ENCODE measurements at regions not wholly inside any gene's neighbourhood (a gene's known extent, or its start where the extent isn't known, plus 50 kb on each side); places are given as distances from the start of the nearest gene placed in this dataset.
A peak's percentile ranks its signal among the peaks of the same experiment; 100 is the strongest.
"Not testable (repeated sequence)": the region's sequence is repeated elsewhere in the genome, so short reads cannot be mapped to it uniquely, and the experiment has no call there.

DNA sequence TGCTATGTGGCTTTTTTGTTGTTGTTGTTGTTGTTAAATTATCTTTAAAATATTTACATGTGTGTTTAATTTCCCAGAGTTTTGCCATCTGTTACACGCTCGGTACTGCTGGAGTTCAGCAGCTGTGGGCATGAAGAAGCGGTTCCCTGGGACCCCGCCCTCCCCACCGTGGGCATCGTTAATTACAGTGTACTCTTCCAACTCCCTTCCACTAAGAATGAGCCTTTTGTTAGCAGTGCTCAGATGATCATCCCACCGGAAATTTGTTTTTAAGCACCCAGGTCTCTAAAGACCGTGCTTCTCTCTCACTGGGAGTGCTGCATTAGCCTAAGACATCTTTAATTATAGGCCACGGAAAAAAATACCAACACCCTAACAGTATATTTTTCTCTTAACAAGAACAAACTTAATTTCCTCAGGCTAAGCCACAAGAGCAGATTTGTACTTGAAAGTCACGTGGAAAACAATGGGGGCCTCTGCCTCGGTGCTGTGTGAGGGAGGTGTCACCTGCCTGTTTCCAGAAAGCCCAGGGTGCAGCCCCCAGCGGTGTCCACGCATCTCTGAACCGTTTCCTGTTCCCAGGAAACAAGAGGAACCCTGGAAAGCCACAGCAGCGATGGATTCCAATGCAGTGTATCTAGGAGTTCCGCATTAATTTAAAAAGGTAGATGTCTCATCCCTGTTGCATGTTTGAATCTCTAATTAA, 113.3 kb upstream of the FRMD1 start:
- DNase-seq: peak in 2 of 3 experiments; percentile 86 to 96

DNA sequence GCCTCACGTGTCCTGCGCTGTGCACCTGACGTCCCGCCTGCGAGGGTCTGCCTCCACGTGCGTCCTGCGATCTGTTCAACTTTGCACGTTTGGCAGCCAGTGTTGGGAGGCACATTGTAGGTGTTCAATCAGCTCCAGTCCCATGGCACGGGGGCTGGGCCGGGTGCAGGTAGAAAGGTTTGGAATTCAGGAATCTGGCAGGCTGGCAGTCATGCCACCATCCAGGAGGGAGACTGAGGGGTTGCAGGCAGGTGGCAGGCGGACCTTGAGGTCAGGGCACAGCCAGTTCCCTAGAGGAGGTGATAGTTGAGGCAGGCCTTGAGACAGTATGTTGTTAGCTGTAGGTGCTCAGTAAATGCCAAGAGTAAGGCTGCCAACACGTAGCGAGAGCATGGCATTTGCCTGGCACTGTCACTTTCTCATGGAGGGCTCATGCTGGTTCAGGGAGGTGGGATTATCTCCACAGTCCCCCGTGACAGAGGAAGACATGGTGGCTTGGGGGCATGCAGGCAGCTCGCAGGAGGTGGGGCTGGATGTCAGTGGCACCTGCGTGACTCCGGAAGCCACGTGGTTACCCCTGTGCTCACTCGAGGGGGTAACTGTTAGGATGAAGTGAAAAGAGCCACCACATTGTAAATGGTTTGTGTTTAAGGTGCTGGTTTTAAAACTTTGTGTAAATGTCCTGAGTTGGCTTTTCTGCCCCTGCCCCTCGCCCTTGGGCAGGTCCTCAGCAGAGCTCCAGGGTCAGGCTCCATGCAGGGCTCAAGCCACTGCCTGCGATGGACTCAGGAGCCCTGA, 111.8 kb upstream of the FRMD1 start:
- no peak for DNase-seq

DNA sequence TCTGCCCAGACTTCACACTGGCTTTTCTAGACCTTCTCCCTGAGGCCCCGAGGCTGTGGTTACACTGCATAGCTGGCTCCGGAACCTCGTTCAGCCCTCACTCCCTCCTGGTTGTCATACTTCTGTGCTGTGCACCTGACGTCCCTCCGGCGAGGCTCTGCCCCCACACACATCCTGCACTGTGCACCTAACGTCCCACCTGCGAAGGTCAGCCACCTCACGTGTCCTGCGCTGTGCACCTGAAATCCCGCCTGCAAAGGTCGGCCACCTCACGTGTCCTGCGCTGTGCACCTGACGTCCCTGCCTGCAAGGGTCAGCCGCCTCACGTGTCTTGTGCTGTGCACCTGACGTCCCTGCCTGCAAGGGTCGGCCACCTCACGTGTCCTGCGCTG, 111.0 kb upstream of the FRMD1 start:
- no peak for DNase-seq

DNA sequence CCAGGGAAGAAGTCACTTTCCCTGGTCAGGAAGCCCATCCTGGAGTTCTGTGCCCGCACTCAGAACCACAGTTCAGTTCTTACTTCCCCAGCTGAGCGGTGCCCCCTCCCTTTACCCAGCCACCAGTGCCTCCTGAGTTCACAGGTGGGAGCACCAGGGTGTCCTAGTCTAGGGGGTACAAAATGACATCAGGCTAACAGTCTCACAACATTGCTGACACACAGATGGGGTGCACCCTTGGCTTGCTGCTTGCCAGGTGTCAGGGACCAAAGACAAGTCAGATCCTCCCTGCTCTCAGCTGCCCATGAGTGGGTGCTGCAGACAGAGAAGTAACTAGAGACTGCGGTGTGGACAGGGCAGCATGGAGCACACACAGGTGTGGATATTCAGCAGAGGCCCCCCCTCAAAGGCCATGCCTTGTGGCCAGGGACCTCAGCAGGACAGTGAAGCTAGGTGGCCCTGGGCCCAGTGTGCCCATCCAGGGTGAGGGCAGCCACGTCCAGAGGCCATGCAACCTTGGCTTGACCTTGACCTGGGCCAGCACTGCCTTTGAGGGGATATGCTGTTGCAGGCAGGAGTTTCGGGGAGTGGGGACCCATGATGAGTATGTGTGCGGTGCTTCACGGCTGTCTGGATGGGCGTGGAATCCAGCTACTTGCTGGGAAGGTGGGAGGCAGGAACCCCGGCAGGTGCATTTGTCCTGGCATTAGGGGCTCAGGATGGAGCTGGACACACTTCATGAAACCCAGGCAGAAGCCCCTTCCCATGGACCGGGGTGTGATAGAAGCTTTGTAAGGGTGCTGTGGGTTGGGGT, 110.4 kb upstream of the FRMD1 start:
- no peak for DNase-seq

DNA sequence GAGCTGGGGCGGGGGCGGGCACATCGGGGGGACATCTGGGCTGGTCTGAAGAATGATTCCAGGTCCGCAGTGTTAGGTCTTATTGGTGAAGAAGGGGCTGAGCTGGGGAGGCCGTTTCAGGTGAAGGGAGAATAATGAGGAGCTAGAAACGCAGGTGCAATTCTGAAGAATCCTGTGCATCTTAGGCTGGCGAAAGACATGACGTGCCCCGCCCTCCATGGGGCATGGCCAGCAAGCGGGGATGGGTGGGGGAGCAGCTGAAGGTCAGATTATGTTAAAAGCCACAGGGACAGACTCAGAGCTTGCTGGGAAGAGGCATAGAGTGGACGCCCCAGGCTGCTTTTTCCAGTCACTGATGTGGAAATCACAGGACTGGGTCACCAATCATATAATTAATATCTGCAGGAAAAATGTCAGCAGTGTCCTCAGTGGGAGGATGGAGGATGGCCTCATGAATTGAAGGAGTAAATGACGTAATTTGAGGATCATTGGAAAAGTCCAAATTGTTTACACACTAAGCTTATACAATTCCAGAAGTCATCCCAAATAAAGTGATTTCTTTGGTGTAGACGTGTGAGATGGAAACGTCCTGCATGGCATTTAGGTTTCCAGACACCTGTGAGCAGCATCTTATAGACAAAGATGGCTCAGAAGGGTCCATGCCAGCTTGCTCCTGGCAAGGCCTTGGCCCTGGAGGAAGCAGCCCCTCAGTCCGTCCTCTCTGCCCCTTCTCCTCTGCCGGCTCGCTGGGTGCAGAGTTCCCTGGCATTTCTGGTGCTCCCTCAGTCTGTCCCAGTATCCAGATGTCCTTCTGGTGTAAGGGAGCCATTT, 109.6 kb upstream of the FRMD1 start:
- no peak for DNase-seq

DNA sequence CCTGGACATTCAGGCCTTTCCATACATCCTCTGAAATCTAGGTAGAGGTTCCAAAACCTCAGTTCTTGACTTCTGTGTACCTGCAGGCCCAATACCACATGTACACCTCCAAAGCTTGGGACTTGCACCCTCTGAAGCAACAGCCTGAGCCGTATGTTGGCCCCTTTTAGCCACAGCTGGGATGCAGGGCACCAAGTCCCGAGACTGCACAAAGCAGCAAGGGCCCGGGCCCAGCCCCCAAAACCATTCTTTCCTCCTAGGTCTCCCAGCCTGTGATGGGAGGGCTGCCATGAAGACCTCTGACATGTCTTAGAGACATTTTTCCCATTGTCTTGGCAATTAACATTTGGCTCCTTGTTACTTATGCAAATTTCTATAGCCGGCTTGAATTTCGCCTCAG, 107.4 kb upstream of the FRMD1 start:
- no peak for DNase-seq

DNA sequence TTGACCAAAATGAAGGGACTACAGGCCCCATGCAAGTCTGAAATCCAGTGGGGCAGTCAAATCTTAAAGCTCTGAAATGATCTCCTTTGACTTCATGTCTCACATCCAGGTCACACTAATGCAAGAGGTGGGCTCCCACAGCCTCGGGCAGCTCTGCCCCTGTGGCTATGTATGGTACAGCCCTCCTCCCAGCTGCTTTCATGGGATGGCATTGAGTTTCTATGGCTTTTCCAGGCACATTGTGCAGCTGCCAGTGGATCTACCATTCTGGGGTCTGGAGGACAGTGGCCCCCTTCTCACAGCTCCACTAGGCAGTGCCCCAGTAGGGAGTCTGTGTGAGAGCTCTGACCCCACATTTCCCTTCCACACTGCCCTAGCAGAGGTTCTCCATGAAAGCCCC, 107.0 kb upstream of the FRMD1 start:
- not testable (repeated sequence) for DNase-seq

DNA sequence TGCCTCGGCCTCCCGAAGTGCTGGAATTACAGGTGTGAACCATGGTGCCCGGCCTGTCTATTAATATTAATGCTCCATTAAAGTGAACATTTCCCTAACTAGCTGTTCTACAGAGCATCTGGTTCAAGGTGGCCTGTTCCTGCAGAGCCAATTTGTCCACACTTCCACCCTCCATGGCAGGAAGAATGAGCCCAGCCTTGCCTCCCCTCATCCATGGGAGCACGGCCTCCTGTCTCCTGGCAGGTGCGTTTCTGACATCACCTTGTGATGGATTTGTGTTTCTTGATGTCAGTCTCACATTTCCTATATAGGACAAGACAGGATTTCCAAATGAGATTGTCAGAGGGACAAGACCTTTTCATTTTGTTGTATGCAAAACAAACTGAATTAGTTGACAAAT, 105.7 kb upstream of the FRMD1 start:
- DNase-seq: no peak

DNA sequence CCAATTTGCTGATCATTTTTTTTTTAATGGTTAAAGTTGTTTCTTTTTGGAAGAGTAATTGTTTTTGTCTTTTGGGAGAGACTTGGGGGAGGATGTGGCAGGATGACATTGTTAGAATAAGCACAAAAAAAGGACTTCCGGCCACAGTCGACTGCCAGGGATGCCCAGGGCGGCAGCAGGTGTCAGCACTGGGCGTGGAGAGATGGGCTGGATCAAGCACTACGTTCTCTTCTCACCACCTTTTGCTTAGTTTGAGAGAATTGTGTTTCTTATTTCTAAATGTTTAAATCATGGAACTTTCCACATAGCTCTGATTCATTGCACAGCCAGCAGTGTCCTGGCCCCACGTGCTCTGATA, 104.6 kb upstream of the FRMD1 start:
- DNase-seq: no peak

DNA sequence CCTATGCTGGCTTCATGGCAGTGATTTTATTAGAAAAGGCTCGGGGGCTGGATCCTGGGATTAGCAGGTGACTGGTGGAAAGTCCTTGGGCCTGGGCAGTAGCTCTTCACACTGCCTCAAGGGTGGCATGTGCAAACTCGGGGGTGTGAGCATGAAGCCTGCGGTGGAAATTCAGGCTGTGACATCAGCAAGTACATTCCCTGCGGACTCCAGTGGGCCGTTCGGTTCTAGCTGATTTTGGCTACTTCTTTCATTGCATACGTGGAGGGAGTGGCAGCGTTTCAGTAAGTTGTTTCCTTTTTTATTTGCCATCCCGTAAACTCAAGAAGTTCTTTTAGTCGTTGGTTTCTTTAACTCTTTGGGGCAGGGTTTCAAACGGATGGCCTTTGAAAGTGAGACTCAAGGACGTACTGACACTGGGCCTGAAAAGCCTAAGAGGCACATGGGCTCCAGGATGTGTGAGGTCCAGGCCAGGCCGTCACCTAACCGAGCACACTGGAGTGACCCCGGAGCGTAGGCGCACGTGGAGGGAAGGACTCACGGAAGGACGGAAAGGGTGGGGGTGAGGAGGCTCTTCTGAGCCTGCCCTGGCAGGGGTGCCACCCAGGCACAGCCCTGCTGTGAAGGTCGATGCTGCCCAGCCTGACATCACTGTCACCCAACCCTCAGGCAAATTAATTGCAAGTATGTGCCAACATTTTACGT, 104.0 kb upstream of the FRMD1 start:
- no peak for DNase-seq

DNA sequence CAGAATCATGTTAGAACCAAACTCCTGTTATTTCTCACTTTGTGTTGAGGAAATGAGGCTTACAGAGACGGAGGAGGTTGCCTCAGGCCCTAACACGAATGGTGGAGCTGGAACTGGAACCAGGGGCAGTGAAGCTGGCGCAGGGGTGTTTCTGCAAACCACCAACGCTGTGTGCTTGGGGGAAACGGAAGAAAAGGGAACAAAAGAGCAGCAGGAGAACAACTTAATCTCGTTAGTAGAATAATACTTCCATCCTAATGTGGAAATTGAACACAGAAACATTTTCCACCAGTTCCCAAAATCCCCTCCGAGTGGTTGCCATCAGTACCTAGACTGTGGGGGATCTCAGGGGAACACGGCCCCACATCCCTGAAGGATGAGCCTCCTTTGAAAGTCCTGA, 103.4 kb upstream of the FRMD1 start:
- no peak for DNase-seq

DNA sequence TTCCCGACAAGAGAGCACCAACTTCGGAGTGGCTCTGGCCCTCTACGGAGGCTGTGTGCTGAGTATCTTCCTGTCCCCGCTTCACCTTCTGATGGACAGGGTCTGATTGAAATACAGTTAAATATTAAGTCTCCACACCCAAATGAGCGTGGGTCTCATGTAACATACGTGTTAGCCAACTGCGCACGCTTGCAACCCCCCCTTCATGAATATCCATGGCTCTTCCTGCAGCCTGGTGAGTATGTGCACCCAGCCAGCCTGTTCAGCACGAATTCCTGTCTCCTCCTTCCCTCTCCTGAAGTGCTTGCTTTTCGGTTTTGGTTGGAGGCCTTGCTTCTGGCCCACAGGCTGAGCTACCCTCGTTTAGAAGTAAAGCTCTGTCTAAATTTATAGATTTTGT, 102.9 kb upstream of the FRMD1 start:
- DNase-seq: no peak

DNA sequence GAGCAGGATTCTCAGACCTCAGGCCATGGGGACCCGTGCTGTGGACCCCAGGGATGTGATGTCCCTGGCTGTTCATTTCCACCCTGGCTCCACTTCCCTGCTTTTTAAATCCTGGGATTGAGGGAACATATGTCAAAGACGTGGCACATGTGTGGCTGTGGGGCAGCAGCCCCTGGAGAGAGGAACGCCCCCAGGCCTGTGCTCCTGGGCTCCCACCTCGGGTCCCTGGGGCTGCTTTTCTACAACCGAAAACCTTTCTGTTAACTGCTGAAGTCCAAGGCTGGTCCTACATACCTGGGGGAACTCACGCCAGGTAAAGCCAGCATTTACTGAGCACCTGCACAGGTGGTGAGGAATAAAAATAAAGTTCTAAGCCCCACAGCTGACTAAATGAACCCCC, 102.3 kb upstream of the FRMD1 start:
- no peak for DNase-seq

DNA sequence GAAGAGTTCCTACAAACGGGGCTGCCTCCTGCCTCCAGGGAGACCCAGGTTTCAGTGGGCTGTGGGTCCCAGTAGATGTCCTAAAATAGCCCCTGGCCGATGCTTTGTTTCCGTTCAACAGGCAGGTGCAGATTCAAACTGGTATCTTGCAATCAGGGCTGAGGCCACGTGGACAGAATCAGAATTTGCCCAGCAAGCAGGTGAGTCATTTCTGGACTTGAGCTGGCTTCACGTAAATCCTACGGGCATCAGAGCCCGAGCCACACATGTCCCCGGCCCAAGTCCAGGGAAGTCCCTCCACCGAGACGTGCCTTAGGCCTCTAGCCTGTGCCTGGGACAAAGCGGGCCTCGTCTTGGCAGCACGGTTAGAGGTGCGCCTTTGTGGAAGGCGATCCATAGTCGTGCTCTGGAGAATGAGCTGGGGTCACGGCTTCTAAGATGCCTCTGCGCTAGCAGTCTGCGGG, 101.6 kb upstream of the FRMD1 start:
- DNase-seq: no peak

DNA sequence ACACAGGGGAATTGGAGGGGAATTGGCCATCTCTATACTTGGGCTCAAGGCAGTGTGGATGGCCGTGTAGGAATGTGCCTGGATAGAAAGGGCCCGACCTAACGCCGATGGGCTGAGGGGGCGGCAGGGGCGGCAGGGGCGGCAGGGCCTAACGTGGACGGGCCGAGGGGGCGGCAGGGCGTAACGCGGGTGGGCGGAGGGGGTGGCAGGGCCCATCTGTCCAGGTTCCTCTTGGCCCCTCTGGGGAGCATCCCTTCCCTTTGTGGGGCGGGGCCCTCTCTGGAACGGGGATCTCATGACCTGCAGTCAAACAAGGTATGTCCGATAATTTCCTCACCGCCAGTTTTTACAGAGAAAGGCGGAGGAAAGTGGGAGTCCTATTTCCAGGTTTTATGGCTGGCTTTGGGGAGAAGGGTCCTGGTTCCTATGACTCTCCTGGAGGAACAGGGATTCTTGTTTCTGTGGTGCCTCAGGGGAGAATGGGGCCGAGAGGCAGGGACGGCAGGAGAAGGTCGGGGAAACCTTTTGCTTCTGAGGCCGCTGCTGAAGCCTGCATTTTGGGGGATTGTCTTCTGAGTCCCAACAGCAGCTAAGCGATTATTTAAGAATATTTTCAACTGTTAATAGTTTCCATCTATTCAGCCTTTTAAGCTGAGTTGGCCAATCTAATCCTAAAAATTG, 100.8 kb upstream of the FRMD1 start:
- no peak for DNase-seq

DNA sequence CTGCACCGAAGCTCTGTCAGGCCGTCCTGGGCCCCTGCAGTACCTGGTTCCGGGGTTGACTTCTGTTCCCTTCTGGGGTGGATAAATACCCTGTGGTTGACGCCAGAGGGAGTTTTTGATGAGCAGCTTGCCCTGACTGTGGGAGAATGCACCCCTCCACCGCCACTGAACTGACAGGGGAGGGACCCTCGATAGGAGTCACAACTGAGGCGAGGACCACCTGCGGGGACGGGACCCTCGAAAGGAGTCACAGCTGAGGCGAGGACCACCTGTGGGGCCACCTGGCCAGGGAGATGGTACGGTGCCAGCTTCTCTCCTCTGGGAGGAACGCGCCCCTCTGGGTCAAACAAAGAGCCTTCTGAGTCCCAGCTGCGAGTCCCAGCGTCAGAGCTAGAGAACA, 100.1 kb upstream of the FRMD1 start:
- DNase-seq: no peak

DNA sequence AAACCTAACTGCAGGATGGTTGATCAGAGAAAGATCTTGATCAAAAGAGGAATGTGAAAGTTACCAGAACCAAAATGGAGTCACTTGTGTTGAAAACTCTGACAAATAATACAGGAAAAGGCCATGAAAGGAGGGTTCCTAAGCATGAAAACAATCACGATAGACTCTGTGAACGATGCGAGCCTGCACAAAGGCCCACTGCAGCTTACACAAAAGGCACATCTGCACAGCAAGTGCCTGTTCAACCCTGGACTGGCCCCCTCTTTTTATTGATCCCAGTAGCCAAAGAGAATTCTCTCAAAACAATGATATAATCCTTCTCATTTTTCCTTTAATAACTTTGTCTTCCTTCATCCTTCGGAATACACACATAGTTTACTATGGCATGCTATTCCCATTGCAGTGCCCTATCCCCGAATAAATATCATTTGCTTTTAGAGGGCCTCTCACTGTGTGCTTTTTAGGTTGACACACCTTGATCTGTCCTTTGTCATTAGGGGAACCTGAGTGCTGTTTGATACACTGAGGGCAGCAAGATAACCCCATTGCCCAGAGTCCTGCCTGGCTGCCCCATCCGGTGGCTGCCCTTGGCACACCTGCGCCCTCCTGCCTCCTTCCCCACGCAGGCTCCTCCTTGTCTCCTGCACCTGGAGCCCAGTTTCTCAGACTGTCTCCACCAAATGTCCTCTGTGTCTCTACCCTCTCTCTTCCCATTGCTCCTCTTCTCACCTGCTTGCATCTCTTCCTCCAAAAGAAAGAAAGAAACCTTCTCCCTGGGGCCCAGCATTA, 98.3 kb upstream of the FRMD1 start:
- DNase-seq: no peak

DNA sequence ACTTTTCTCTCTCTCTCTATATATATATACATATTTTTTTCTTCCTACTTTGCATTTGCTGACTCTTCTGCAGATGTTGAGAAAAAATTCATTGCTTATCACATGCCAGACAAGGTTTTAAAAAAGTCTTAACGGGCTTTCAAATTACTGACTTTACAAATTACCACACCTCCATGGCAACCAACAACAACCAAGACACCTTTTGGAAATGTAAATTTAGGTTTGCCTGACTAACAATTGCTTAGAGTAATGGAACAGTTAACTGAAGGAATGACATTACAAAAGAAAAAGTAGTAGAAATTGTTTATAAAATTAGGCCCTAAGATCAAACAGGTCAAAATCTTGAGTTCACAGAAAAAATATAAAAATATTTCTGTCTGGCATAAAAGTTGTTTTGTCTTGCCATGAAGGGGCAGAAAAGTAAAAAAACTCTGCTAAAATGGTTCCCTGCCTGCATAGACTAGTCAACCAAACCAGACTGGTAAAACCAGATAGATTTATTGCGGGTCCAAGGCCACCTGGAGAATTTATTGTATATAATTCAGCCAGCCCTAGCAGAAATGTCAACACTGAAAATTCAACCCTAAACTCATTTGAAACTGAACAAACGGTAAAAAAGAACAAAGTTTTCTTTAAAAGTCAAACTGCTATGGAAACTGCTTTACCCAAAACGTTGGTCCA, 92.8 kb upstream of the FRMD1 start:
- no peak for DNase-seq

DNA sequence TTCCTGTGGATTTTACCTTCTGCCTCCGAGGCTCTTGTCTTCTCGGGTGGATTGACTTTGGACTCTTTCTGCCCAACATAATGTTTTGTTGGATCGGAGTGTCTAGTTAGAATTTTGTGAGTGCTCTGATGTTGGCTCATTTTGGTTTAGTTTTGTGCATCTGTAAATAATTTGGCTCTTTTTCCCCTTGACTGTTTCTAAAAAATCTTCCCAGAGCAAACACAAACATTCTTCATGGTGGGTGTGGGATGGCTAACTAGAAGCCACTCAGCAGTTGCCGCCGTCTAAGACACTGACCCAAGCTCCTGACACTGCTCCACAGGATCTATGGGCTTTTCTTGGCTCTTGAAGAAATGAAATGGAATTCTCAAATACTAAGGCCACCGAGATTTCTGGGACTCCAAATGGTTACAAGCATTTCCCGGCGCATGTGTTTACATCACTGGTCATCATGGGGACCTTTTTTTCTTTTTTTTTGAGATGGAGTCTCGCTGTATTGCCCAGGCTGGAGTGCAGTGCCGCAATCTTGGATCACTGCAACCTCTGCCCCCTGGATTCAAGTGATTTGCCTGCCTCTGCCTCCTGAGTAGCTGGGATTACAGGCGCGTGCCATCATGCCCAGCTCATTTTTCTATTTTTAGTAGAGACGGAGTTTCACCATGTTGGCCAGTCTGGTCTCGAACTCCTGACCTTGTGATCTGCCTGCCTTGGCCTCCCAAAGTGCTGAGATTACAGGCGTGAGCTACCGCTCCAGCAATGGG, 92.0 kb upstream of the FRMD1 start:
- DNase-seq: no peak
